HG03025 (cell line): ENCODE measurements at regions not wholly inside any gene's neighbourhood (a gene's known extent, or its start where the extent isn't known, plus 50 kb on each side); places are given as distances from the start of the nearest gene placed in this dataset.
"Not testable (repeated sequence)": the region's sequence is repeated elsewhere in the genome, so short reads cannot be mapped to it uniquely, and the experiment has no call there.

ENCODE experiments used
- ATAC-seq: cut with Tn5 transposase; IDR thresholded peaks from one replicate; pipeline ENCODE4 v1.9.1; 2021; ENCODE audit warnings: mild to moderate bottlenecking, moderate library complexity; ENCODE audit not compliant: unreplicated experiment, low FRiP score

- ATAC-seq, result no peak
Observed at GRCh38 chr5:75951716-75952115, 131.5 kb upstream of the SV2C start.

DNA sequence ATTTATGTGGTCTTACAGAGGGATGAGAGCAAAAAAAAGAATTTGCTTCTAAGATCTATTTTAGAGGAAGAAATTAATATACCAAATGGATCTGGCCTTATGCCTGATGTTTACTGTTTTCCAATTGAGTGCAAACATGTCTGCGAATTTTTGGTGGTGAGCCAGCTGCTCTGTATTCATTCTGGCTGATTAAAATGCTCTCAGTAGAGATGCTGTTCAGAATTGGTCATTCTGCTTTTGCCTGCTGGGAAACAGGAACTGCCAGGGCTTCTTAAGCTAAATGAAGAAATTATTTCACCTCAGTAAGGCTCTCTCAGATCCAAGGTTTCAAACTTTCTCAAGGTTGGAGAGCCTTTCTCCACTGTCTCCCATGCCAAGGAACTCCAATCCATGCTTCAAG, 132.0 kb upstream of the SV2C start:
- no peak for ATAC-seq

DNA sequence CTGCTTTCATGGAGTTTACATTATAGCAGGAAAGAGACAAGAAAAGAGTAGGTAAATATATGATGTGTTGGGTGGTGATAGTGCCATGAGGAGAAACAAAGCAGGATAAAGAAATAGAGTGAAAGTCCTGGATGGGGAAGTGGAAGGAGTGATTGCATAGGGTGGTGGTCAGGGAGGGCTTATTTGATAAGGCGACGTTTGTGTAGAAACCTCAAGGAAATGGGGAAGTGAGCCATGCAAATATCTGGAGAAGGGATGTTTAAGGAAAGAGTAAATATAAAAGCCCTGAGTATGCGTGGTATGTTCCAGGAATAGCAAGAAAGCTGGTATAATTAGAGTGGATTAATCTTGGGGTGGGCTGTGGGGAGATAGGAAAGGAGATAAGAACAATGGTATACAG, 134.7 kb upstream of the SV2C start:
- ATAC-seq, result no peak

DNA sequence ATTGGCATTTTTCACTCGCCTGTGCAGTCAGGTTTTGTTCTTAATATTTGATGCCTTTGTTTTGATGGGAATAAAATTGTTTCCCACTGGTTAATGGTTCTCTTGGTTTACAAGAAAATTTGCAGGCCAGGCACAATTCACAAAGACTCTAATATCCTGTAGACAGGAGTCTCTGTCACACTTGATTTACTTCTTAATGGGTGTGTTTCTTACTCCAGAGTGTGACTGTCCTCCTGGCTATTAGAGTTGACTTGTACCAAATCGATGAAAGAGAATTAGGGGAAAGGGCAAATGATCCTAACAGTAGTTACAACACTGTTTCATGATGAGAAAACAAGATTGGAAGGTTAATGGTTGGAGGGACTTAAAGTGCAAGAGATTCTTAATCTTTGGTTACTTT, 142.8 kb upstream of the SV2C start:
- no peak for ATAC-seq

GRCh38 chr5:75935572-75935971, 147.6 kb upstream of the SV2C start:
- no peak for ATAC-seq

GRCh38 chr5:75933489-75933888, 149.7 kb upstream of the SV2C start:
- no peak for ATAC-seq

- ATAC-seq, result no peak
Observed at GRCh38 chr5:75931175-75931574, 152.0 kb upstream of the SV2C start.

DNA sequence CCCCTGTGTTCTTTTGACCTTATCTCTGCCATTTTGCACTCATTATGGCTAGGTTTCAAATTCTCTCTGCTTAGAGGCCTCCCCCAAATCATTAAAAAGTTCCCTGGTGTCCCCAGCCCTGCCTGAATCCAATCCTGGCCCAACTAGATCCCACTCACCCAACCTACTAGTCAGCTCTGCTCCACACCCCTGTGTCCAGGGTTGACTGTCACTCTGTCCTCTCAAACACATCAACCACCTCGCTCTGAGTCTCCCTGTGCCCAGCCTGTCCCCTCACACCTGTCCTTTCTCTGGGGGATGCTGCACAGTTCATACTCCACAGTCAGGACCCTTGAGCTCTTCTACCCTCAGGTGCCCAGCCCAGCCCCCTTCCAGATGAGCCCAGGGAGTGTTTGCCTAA, 154.2 kb upstream of the SV2C start:
- ATAC-seq, result no peak

- no peak for ATAC-seq
Observed at GRCh38 chr5:75922480-75922879, 160.7 kb upstream of the SV2C start.

DNA sequence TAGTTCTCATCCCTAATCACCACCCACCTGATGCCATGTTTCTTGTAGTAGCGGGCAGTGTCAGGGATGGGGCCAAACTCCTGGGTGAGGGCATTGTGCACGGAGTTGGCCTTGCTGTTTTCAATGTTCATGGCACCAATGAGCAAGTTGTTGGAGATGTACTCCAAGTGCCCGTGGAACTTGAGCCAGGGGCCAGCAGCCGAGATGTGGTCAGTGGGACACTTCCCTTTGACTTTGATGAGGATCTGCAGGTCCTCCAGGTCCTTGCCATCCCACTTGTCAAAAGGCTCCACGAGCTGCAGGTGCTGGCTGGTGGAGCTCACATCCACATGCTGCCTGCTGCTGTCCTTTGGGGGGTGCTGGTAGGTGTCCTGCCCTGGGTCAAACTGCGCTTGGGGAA, 162.2 kb upstream of the SV2C start:
- no peak for ATAC-seq

GRCh38 chr5:75916144-75916543, 167.0 kb upstream of the SV2C start:
- ATAC-seq, result no peak

GRCh38 chr5:75909223-75909622, 174.0 kb upstream of the SV2C start:
- ATAC-seq, result no peak

GRCh38 chr5:75907651-75908050, 175.5 kb upstream of the SV2C start:
- ATAC-seq, result no peak

DNA sequence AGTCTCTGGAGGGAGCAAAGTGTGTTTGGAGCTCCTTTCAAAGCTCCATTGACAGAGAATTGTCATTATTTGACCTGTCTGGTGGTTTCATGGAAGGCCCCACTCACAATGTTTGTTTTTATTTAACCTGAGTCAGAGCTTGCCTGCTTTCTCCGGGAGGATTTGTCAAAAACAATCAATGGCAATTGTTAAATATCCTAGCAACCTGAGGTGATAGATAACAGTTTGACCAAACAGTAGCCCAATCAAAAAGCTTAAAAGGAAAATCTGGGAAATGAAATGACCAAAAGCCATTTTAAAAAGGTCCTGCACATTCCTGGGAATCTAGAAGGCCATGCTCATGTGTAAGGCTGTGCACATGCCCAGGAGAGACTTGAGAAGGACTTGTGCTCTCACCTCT, 177.2 kb upstream of the POC5 start:
- ATAC-seq, result no peak

- no peak for ATAC-seq
Observed at GRCh38 chr5:75891736-75892135, 174.5 kb upstream of the POC5 start.

GRCh38 chr5:75891020-75891419, 173.8 kb upstream of the POC5 start:
- ATAC-seq, result no peak

DNA sequence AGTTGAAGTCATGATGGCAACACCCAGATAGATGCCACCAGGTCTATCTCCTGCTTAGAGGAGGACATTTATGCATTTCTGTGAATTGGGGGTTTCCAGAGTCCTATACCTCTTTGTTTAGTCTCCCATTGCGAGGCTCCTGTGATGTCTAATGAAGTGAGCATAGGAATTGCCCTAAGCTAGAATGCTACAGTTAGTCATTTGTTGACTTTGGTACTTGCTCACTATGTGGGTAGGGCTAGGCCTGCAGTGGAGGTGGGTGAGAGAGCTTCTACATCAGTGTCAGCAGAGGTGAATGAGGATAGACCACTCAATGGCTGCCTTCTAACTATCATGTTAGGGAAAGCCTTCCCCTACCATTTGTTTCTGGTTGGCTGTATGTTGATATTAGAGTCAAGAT, 173.3 kb upstream of the POC5 start:
- no peak for ATAC-seq

DNA sequence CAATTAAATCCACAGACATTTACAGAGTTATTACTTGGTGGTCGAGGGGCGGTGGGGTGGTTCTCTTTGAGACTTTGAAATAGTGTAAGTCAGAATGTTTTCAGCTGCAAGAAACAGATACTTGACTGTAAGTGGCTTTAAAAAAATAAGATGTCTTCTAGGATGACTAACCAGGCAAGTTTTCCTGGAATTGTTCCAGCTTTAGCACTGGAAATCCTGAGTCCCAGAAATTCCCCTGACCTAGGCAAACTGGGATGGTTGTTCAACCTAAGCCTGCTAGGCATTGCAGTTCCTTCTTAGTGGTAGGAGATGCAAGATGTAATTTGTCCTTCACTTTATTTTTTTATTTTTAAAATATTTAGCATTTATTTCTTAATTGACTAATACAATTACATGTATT, 169.5 kb upstream of the POC5 start:
- no peak for ATAC-seq

DNA sequence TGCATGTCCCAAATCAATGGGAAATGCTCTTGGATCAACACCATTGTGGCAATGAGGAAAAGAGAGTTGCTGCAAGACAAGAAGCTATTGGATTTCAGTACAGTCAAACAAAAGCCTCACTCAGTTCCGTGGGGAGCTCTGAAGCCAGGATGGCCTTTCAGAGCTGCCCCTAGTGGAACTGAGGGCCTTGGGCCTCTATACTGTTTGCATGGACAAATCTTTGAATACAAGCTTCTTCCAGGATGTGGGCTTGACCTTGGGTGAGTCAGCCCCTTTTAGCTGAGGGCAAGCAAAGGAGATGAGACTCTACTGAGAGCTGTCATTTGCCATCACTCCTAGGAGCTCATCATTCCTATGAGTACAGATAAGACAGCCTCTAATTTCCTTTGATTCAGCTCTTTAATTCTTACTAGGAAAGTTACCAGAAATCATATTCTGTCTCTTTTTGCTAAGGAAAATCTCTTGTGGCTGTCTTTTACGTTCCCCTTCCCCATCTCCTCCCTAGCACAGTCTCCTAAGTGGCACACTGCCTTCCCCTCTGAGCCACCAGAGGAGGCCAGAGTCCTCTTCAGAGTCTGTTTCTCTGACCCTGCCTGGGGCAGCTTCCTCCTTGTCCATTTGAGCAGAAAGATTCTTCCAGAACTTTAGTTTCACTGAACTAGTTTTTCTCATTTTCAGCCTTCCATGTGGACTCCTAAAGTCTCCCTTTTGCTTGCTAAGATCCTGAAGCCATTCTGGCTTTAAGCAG, 168.8 kb upstream of the POC5 start:
- ATAC-seq, result no peak

GRCh38 chr5:75885321-75885720, 168.1 kb upstream of the POC5 start:
- ATAC-seq, result no peak

GRCh38 chr5:75869891-75870290, 152.7 kb upstream of the POC5 start:
- no peak for ATAC-seq

DNA sequence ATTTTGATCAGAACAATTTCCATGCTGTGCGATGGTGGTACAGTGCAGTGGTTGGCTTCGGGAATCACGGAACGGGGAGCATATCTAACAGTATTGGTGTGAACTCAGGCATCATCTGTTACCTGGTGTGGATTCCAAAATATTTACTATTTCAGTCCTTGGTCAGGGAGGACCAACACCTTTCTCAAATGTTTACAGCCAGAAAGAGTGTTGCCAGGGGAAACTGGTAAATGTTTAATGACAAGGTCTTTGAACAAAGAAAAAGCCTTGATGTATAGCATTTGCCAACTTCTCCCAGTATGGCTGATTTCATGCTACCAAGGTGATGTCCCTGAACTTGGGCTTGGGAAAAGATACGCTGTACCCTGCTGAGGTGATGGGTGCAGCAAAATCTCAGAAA, 145.6 kb upstream of the POC5 start:
- ATAC-seq, result no peak

- ATAC-seq, result not testable (repeated sequence)
Observed at GRCh38 chr5:75859621-75860020, 142.4 kb upstream of the POC5 start.
